ENCODE measurements at regions not wholly inside any gene's neighbourhood (a gene's known extent, or its start where the extent isn't known, plus 50 kb on each side); places are given as distances from the start of the nearest gene placed in this dataset.

DNA sequence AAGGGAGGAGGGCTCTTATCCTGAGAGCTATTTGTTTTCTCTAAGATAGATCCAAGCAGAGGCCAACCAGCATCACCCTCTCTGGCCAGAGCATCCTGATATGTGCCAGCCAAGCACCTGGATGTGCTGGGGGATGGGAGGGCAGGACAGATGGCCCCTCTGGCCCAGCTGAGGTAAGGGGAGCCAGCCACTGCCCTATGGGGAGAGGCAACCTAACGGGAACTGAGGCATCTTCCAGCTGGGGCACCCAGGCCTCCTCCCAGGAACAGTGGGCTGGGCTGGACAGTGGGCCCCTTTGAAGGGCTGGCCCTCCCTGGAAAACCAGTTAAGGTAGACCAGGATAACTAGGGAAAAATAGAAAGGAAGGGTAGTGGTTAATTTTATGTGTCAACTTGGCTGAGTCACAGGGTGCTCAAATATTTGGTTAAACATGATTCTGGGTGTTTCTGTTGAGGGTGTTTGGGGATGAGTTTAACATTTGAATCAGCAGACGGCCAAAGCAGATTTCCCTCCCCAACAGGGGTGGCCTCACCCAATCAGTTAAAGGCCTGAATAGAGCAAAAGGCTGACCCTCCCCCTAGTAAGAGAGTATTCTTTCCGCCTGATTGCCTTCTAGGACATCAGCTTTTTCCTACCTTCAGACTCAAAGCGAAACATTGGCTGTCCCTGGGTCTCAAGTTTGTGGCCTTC is 595.1 kb downstream of the BUD13 start:
- no peak for TF ChIP-seq POLR2A (IDR thresholded peaks at IDR 0.05)
- TF ChIP-seq, protein P1, sequence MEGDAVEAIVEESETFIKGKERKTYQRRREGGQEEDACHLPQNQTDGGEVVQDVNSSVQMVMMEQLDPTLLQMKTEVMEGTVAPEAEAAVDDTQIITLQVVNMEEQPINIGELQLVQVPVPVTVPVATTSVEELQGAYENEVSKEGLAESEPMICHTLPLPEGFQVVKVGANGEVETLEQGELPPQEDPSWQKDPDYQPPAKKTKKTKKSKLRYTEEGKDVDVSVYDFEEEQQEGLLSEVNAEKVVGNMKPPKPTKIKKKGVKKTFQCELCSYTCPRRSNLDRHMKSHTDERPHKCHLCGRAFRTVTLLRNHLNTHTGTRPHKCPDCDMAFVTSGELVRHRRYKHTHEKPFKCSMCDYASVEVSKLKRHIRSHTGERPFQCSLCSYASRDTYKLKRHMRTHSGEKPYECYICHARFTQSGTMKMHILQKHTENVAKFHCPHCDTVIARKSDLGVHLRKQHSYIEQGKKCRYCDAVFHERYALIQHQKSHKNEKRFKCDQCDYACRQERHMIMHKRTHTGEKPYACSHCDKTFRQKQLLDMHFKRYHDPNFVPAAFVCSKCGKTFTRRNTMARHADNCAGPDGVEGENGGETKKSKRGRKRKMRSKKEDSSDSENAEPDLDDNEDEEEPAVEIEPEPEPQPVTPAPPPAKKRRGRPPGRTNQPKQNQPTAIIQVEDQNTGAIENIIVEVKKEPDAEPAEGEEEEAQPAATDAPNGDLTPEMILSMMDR (IDR thresholded peaks at IDR 0.05): no peak
- TF ChIP-seq POLR2AphosphoS5 (IDR thresholded peaks at IDR 0.05): no peak

All from prostate gland (tissue), 2 donors.